ENCODE measurements at regions not wholly inside any gene's neighbourhood (a gene's known extent, or its start where the extent isn't known, plus 50 kb on each side); places are given as distances from the start of the nearest gene placed in this dataset.

- no peak for DNase-seq (ENCODE audit: low read depth)
- no peak for TF ChIP-seq CTCF (IDR thresholded peaks at IDR 0.05; ENCODE audit: control insufficient read depth, extremely low read depth, insufficient read depth)
Observed at GRCh38 chr22:47334601-47335000, 572.2 kb downstream of the TBC1D22A start.

GRCh38 chr22:47333625-47334024, 571.2 kb downstream of the TBC1D22A start:
- TF ChIP-seq CTCF (IDR thresholded peaks at IDR 0.05; ENCODE audit: control insufficient read depth, extremely low read depth, insufficient read depth) = no peak

More at GRCh38 chr22:47334601-47335000, 572.2 kb downstream of the TBC1D22A start:
- H3K4me3 ChIP-seq (ENCODE audit: low read depth, low read length) = no peak overlapping the region

GRCh38 chr22:47332246-47332980, 570.0 kb downstream of the TBC1D22A start:
- no peak for TF ChIP-seq CTCF (IDR thresholded peaks at IDR 0.05; ENCODE audit: control insufficient read depth, extremely low read depth, insufficient read depth)

More at GRCh38 chr22:47333625-47334024, 571.2 kb downstream of the TBC1D22A start:
- H3K4me3 ChIP-seq (ENCODE audit: low read depth, low read length) = no peak overlapping the region
- DNase-seq (ENCODE audit: low read depth) = peak; percentile 77

GRCh38 chr22:47331750-47332149, 569.3 kb downstream of the TBC1D22A start:
- no peak for TF ChIP-seq CTCF (IDR thresholded peaks at IDR 0.05; ENCODE audit: control insufficient read depth, extremely low read depth, insufficient read depth)
- no peak overlapping the region for H3K4me3 ChIP-seq (ENCODE audit: low read depth, low read length)
- no peak for DNase-seq (ENCODE audit: low read depth)

More at GRCh38 chr22:47332246-47332980, 570.0 kb downstream of the TBC1D22A start:
- no peak overlapping the region for H3K4me3 ChIP-seq (ENCODE audit: low read depth, low read length)
- no peak for DNase-seq (ENCODE audit: low read depth)

GRCh38 chr22:47329727-47330650, 567.5 kb downstream of the TBC1D22A start:
- no peak overlapping the region for H3K4me3 ChIP-seq (ENCODE audit: low read depth, low read length)
- TF ChIP-seq CTCF (IDR thresholded peaks at IDR 0.05; ENCODE audit: control insufficient read depth, extremely low read depth, insufficient read depth) = no peak
- no peak for DNase-seq (ENCODE audit: low read depth)

GRCh38 chr22:47328550-47329243, 566.2 kb downstream of the TBC1D22A start:
- no peak for TF ChIP-seq CTCF (IDR thresholded peaks at IDR 0.05; ENCODE audit: control insufficient read depth, extremely low read depth, insufficient read depth)
- no peak for DNase-seq (ENCODE audit: low read depth)
- no peak overlapping the region for H3K4me3 ChIP-seq (ENCODE audit: low read depth, low read length)
